ENCODE measurements at regions not wholly inside any gene's neighbourhood (a gene's known extent, or its start where the extent isn't known, plus 50 kb on each side); places are given as distances from the start of the nearest gene placed in this dataset.
"Not testable (repeated sequence)": the region's sequence is repeated elsewhere in the genome, so short reads cannot be mapped to it uniquely, and the experiment has no call there.

DNA sequence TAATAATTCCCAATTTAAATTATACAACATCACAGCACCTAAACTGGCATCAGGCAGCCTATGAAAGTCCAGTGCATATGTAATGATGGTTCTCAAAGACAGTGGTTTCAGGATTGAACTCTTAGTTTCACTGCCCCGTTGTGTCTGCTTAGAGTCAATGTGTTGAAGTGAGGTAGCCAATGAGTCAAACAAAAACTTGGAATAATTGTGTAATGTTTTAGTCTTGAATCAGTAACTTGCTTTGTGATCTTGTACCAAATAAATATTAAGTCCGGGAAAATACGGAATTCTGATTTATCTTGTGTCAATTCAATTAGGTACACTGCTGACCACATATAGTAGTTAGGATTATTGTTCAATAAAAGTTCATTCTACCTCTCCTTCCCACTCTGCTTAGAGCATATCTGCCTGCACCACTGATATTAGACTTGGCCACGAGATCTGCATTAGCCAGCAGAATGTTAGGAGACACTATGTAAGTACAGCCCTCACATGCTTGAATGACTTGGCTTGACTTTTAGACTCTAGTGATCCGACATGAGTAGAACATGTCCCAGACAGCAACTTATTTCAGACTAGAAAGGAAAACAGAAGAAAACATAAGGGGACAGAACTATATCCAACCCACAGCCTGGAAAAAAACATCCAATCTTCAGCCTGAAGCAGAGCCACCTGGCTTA lies 441.5 kb upstream of the PTGER4 start:
- Mint-ChIP-seq H3K9me3 (peaks cover 7% of the 10 kb centered on the region), H3K27me3 (ENCODE audit: low read depth) (no peaks in the 10 kb centered on the region), H3K36me3 (ENCODE audit: insufficient read depth) (no peaks in the 10 kb centered on the region), H3K4me3 (no peak overlapping the region), H3K4me1 (ENCODE audit: low read depth) (peaks cover 8% of the 10 kb centered on the region)
- DNase-seq: no peak
- no peak for ATAC-seq

DNA sequence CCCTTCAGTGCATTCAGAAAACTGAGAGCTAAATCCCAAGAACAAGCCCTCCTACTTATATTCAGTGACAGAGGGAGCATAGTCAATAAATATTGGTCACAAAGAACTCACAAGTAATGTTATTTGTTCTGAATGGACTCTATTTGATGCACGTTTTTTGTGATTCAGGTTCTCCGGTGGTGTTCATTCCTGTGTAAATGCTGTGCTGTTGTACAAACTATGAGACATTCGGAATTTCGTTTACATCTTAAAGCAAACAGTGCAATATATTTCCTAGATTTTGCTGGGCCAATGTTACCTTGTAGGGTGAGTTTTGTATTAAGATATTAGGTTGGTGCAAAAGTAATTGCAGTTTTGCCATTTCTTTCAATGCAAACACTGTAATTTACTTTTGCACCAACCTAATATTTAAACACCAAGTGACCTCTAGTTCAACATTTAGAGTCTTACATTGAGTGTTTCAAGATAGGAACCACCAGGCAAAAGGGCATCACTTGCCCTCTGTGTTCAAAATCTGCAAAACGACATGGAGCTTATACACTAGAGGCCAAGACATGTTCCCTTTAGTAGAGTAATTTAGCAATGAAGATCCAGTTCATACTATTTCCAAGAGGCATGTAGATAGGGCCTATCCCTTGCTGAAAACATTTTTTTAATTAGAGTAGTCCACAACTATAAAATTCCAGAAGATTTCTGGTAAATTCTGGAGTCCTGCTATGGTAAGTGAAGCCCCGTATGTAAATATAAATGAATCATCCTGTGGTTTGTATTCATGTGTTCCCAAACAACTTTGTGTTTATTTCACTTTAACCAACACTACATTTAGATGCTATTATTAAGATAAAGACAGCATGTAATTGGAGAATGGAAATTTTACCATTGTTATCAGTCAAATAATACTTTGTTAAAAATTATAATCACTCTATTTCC lies 444.0 kb upstream of the PTGER4 start:
- no peak for DNase-seq
- Mint-ChIP-seq H3K27me3 (ENCODE audit: low read depth) (no peaks in the 10 kb centered on the region), H3K36me3 (ENCODE audit: insufficient read depth) (no peaks in the 10 kb centered on the region), H3K9me3 (peaks cover 6% of the 10 kb centered on the region), H3K4me3 (no peak overlapping the region), H3K4me1 (ENCODE audit: low read depth) (peaks cover 5% of the 10 kb centered on the region)
- no peak for ATAC-seq

DNA sequence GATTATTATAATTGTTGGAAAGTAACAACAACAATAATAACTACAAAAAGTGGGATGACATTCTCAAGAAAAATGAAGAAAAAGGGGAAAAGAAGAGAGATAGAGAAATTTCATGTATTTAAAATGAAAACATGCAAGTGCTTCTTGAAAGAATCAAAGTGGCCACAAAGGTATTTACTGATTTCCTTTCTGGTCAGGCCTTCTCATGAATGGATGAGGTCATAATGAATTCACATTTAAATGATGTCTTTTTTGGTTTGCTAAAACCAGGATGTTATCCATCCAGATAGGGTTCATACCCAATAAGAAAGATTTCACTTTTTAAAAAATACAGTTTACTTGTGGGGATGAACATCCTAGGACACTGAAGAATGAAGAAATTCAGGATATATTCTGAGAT lies 446.4 kb upstream of the PTGER4 start:
- ATAC-seq (no peak), DNase-seq (no peak)
- Mint-ChIP-seq H3K4me3 (no peak overlapping the region), H3K27me3 (ENCODE audit: low read depth) (no peaks in the 10 kb centered on the region), H3K9me3 (no peaks in the 10 kb centered on the region), H3K4me1 (ENCODE audit: low read depth) (peaks cover 1% of the 10 kb centered on the region), H3K36me3 (ENCODE audit: insufficient read depth) (no peaks in the 10 kb centered on the region)

DNA sequence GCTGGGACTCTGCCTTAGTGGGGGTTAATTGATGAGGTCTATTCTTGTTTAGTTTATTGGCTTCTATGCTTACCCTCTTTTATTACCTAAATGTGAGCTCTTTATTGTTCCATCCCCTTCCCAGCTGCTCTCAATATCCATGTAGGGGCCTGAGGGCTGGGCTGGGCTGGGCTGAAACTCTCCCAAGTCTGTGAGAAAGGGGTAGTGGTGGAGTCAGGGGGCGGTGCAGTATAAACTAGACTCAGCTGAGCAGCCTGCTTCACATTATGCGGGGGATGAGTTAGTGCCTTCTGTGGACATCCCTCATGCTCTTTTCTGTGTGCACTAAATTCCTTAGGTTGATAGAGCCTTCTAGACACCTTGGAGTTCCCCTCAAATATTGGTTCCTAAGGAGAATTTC lies 451.8 kb upstream of the PTGER4 start:
- Mint-ChIP-seq H3K9me3 (no peaks in the 10 kb centered on the region), H3K36me3 (ENCODE audit: insufficient read depth) (no peaks in the 10 kb centered on the region), H3K4me1 (ENCODE audit: low read depth) (peaks cover 26% of the 10 kb centered on the region), H3K4me3 (no peak overlapping the region), H3K27me3 (ENCODE audit: low read depth) (no peaks in the 10 kb centered on the region)
- DNase-seq: no peak
- no peak for ATAC-seq

DNA sequence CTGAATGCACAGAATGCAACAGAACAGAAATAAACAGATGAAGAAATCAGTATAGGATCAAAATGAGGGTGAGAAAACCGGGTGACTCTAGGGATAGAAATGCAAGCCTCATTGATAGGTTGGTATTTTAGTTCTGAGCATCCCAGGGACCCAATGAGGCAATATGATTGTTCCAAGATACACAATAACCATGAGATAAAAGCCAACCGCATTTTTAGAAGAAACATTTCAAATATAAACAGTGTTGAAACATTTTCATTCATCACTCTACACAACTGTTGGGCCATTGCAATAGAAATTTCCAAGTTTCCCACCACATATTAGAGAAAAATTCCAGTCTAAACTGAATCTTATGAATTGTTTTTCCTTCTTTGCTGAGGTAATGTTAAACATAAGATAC lies 452.3 kb upstream of the PTGER4 start:
- peaks cover 28% of the 10 kb centered on the region for H3K4me1 Mint-ChIP-seq (ENCODE audit: low read depth)
- H3K4me3 Mint-ChIP-seq: no peak overlapping the region
- H3K27me3 Mint-ChIP-seq (ENCODE audit: low read depth): no peaks in the 10 kb centered on the region
- H3K9me3 Mint-ChIP-seq: no peaks in the 10 kb centered on the region
- no peaks in the 10 kb centered on the region for H3K36me3 Mint-ChIP-seq (ENCODE audit: insufficient read depth)
- DNase-seq (no peak), ATAC-seq (no peak)

DNA sequence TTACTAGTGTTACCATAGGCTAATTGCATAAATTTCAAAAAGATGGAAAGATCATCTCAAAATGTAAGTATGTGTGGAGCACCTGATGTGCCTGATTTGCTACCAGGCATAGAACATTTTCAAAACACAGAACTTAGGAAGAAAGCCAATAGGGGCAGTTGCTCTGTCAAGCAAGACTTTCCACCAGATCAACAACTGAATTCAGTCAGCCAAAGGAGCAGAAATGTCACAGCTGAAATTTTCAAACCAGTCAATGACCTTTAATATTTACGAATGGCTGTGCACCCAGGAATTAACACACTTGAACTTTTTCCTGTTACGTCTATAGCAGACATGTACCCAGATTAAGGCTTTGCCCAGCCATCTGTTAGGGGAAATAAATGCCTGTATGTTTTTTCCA lies 452.8 kb upstream of the PTGER4 start:
- no peaks in the 10 kb centered on the region for H3K36me3 Mint-ChIP-seq (ENCODE audit: insufficient read depth)
- no peak for ATAC-seq
- no peaks in the 10 kb centered on the region for H3K27me3 Mint-ChIP-seq (ENCODE audit: low read depth)
- no peaks in the 10 kb centered on the region for H3K9me3 Mint-ChIP-seq
- no peak for DNase-seq
- H3K4me1 Mint-ChIP-seq (ENCODE audit: low read depth): peaks cover 30% of the 10 kb centered on the region
- H3K4me3 Mint-ChIP-seq: no peak overlapping the region

DNA sequence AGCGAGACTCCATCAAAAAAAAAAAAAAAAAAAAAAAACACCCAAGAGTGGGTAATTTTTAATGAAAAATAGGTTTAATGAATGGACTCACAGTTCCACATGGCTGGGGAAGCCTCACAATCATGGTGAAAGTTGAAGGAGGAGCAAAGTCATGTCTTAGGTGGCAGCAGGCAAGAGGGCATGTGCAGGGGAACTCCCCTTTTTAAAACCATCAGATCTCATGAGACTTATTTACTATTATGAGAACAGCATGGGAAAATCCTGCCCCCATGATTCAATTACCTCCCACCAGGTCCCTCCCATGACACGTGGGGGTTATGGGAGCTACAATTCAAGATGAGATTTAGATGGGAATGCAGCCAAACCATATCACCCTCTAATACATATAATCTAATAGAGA lies 454.6 kb upstream of the PTGER4 start:
- H3K36me3 Mint-ChIP-seq (ENCODE audit: insufficient read depth); H3K9me3 Mint-ChIP-seq; DNase-seq; H3K27me3 Mint-ChIP-seq (ENCODE audit: low read depth): not testable (repeated sequence)
- peaks cover 41% of the 10 kb centered on the region for H3K4me1 Mint-ChIP-seq (ENCODE audit: low read depth)
- peak overlapping the region; percentile 10 for H3K4me3 Mint-ChIP-seq
- peak; percentile 25 for ATAC-seq

DNA sequence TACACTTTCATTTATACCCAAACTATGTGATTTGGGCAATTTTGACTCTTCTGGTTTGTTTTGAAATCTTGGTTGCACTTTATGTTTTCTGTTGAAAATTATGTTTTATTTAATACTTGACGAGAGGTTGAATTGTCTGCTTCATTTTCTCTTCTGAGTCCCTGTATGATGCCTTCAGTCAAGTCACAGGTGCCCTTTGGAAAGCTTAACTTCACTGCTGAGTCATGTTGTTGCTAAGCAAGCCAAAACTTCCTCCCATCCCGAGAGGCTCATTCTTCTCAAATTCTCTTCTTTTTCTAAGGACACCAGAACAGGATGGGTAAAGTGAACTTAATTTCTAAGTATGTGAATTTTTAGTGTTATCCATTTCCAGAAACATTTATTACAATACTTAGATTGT lies 455.3 kb upstream of the PTGER4 start:
- H3K36me3 Mint-ChIP-seq (ENCODE audit: insufficient read depth): no peaks in the 10 kb centered on the region
- DNase-seq (no peak), ATAC-seq (peak; percentile 7 to 28)
- no peaks in the 10 kb centered on the region for H3K27me3 Mint-ChIP-seq (ENCODE audit: low read depth)
- H3K4me1 Mint-ChIP-seq (ENCODE audit: low read depth): peaks cover 42% of the 10 kb centered on the region
- no peaks in the 10 kb centered on the region for H3K9me3 Mint-ChIP-seq
- peak overlapping the region; percentile 38 for H3K4me3 Mint-ChIP-seq

DNA sequence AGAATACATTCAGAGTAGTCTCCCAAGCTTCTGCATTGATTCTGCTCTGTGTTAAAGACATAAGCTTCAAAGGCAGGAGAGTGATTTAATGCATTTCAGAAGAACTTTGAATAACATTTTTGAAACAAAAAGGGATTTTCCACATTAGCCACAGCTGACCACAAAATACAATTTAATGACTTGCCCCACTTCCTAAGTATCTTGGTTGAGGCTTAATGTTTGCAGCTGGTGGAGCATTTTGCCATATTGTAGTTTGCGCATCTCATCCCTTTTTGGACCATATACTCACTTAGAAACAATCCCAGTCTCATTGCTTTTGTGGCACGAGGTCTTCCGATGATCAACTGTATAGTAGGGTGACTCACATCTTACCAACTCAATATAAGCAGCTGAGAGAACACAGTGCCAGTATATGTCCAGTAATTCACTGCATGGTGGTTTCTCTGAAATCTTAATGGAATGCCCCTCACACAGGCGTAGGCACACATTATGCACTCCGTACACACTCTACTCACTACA lies 455.8 kb upstream of the PTGER4 start:
- peak; percentile 88 for ATAC-seq
- Mint-ChIP-seq H3K4me1 (ENCODE audit: low read depth) (peaks cover 42% of the 10 kb centered on the region), H3K27me3 (ENCODE audit: low read depth) (no peaks in the 10 kb centered on the region)

DNA sequence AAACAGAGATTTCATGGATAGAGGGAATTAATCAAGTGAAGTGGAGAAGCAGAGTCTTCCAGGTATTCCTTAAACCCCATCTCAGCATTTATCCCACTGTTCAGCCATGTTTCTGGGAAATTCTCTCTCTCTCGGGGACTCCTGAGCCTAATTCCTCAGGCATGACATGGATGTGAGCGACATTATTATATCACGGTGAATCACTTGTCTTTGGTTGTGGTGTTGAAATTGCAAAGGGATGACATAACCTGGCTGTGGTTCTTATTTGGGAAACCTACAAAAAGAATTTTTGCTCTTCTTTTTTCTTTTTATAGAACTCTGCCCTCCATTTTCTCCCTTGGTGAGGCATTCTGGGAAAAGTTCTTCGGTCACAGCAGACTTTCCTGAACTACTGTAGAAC lies 457.9 kb upstream of the PTGER4 start:
- peaks cover 48% of the 10 kb centered on the region for H3K4me1 Mint-ChIP-seq (ENCODE audit: low read depth)
- peaks cover 5% of the 10 kb centered on the region for H3K9me3 Mint-ChIP-seq

More for the DNA sequence above, 455.8 kb upstream of the PTGER4 start:
- Mint-ChIP-seq H3K36me3 (ENCODE audit: insufficient read depth) (no peaks in the 10 kb centered on the region), H3K4me3 (peak overlapping the region; percentile 38), H3K9me3 (no peaks in the 10 kb centered on the region)
- DNase-seq: no peak

DNA sequence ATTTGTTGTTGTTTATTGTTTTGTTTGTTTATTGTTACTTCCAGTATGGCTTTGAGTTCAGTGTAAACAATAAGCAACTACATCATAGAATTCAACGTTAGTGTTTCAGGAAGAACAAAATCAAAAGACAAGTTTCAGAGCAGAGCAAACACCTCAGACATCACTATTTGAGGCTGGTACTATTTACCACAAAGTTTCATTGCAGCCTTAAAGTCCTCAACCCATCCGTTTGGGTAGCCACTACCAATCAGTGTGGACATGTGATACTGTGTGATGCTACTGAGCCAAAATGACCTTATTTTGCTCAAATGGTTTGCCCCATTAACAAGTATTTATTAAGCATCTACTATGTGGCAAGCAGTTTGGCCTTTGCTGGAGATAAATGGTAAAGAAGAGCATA lies 458.5 kb upstream of the PTGER4 start:
- peaks cover 5% of the 10 kb centered on the region for H3K9me3 Mint-ChIP-seq
- ATAC-seq (no peak), DNase-seq (no peak)
- H3K4me3 Mint-ChIP-seq: no peak overlapping the region
- no peaks in the 10 kb centered on the region for H3K27me3 Mint-ChIP-seq (ENCODE audit: low read depth)
- no peaks in the 10 kb centered on the region for H3K36me3 Mint-ChIP-seq (ENCODE audit: insufficient read depth)
- H3K4me1 Mint-ChIP-seq (ENCODE audit: low read depth): peaks cover 48% of the 10 kb centered on the region

More for the DNA sequence above, 457.9 kb upstream of the PTGER4 start:
- Mint-ChIP-seq H3K27me3 (ENCODE audit: low read depth) (no peaks in the 10 kb centered on the region), H3K36me3 (ENCODE audit: insufficient read depth) (no peaks in the 10 kb centered on the region), H3K4me3 (no peak overlapping the region)
- DNase-seq (no peak), ATAC-seq (no peak)

DNA sequence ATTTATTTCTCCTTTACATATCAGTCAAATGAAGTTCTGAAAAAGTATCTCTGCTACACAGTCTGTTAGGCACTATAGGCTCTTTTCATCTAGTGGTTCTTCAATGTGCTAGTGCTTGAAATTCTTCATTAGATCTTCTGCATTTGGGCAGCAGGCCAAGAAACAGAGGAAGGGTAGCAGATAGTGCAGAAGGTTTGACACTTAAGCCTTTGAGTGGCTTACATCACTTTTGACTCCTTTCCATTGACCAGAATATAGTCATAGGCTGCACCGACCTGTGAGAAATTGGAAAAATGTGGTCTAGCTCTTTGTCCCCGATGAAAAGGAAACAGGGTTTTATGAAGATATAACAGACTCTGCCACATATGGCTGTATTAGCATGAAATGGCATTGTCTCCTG lies 459.5 kb upstream of the PTGER4 start:
- H3K9me3 Mint-ChIP-seq: peaks cover 5% of the 10 kb centered on the region
- no peaks in the 10 kb centered on the region for H3K36me3 Mint-ChIP-seq (ENCODE audit: insufficient read depth)
- DNase-seq: no peak
- ATAC-seq: no peak
- H3K27me3 Mint-ChIP-seq (ENCODE audit: low read depth): no peaks in the 10 kb centered on the region
- H3K4me1 Mint-ChIP-seq (ENCODE audit: low read depth): peaks cover 40% of the 10 kb centered on the region
- no peak overlapping the region for H3K4me3 Mint-ChIP-seq

DNA sequence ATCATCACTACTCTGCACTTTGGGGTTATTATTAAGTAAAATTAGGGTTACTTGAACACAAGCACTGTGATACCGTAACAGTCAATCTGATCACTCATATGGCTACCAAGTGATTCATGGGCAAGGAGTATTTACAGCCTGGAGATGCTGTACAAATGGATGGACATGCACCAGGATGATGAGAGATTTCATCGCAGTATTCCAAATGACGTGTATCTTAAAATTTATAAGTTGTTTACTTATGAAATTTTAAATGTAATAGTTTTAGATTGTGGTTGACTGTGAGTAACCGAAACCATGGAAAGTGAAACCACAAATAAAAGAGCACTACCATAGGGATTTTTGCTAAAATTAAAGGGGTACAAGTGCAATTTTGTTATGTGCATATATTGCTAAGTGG lies 462.2 kb upstream of the PTGER4 start:
- DNase-seq: no peak
- Mint-ChIP-seq H3K4me1 (ENCODE audit: low read depth) (peaks cover 25% of the 10 kb centered on the region), H3K36me3 (ENCODE audit: insufficient read depth) (no peaks in the 10 kb centered on the region), H3K9me3 (peaks cover 5% of the 10 kb centered on the region), H3K4me3 (no peak overlapping the region), H3K27me3 (ENCODE audit: low read depth) (no peaks in the 10 kb centered on the region)
- peak; percentile 30 to 41 for ATAC-seq

DNA sequence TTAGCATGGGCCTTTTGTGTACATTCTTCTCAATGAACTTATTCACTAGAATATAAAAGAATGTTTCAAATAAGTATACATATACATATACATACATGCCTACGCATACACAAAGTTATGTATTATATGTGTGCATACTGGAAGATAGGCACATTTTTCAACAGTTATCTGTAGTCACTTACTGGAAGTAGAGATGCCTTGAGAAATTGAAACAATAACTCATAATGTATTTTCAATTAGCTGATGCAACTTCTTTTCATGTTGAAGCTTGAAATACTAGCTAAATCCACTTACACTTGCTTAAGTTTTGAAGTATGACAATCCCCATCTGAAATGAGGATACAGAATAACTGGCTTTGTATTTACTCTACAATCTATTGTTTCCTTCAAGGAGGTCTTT lies 469.0 kb upstream of the PTGER4 start:
- no peak for DNase-seq
- no peak overlapping the region for H3K4me3 Mint-ChIP-seq
- no peaks in the 10 kb centered on the region for H3K27me3 Mint-ChIP-seq (ENCODE audit: low read depth)
- H3K36me3 Mint-ChIP-seq (ENCODE audit: insufficient read depth): no peaks in the 10 kb centered on the region
- no peaks in the 10 kb centered on the region for H3K9me3 Mint-ChIP-seq
- ATAC-seq: peak in 1 of 2 donors; percentile 55
- peaks cover 40% of the 10 kb centered on the region for H3K4me1 Mint-ChIP-seq (ENCODE audit: low read depth)

DNA sequence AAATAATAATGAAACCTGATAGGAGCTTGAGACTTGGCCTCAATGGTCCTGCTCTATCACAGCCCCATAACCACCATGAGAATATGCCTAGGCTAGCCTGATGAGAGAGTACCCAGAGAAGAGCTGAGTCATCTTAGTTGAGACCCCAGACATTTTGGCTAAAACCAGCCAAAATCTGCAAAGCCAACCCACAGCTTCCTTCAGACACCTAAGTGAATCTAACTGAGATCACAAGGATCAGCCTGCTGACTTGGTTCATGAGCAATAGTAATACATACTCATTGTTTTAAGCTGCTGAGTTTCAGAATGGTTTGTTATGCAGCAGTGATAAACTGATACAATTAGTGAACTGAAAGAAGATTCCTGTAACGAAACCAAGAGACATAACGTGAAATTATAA lies 473.7 kb upstream of the PTGER4 start:
- Mint-ChIP-seq H3K36me3 (ENCODE audit: insufficient read depth) (no peaks in the 10 kb centered on the region), H3K4me1 (ENCODE audit: low read depth) (peaks cover 37% of the 10 kb centered on the region), H3K4me3 (no peak overlapping the region), H3K27me3 (ENCODE audit: low read depth) (no peaks in the 10 kb centered on the region), H3K9me3 (no peaks in the 10 kb centered on the region)
- ATAC-seq (peak; percentile 76 to 82), DNase-seq (no peak)
